ENCODE measurements at regions not wholly inside any gene's neighbourhood (a gene's known extent, or its start where the extent isn't known, plus 50 kb on each side); places are given as distances from the start of the nearest gene placed in this dataset.

GRCh38 chr11:10943968-10944367, 86.1 kb upstream of the ZBED5 start:
- TF ChIP-seq CTCF (IDR thresholded peaks at IDR 0.05) (no peak), EP300 (IDR thresholded peaks at IDR 0.05) (no peak), POLR2A (IDR thresholded peaks at IDR 0.05; ENCODE audit: low read depth) (no peak), POLR2AphosphoS5 (IDR thresholded peaks at IDR 0.05) (no peak)

Data from esophagus muscularis mucosa (tissue), 4 donors.